OCI-LY3 (cell line): ENCODE measurements at regions not wholly inside any gene's neighbourhood (a gene's known extent, or its start where the extent isn't known, plus 50 kb on each side); places are given as distances from the start of the nearest gene placed in this dataset.

Source experiments
- CTCF ChIP-seq: fragments of 200-600, 300-600 bp; sonication (generic); IDR thresholded peaks from 2 replicates; pipeline ENCODE4 v1.5.1; 2014; ENCODE audit warnings: antibody characterized with exemption, low read length, low read depth
- EZH2phosphoT487 ChIP-seq: fragments of 200-600 bp; shearing (Covaris generic); IDR thresholded peaks from 2 replicates; pipeline ENCODE4 v1.6.1; 2018; ENCODE audit warnings: antibody characterized with exemption, mixed run types, low read depth

GRCh38 chr1:177877086-177877485 lies 92.8 kb downstream of the SEC16B start:
- TF ChIP-seq CTCF: no peak
- no peak for TF ChIP-seq EZH2phosphoT487
